HUES64 (cell line): ENCODE measurements at regions not wholly inside any gene's neighbourhood (a gene's known extent, or its start where the extent isn't known, plus 50 kb on each side); places are given as distances from the start of the nearest gene placed in this dataset.

Experiments used
- H3K27ac ChIP-seq: 2 replicates; pipeline ENCODE4 v1.7.0; 2013; ENCODE audit warnings: low read depth, low read length, inconsistent platforms
- H3K27me3 ChIP-seq: 2 replicates; pipeline ENCODE4 v1.6.1; 2013; ENCODE audit warnings: mild to moderate bottlenecking, low read length; ENCODE audit not compliant: insufficient read depth
- H3K36me3 ChIP-seq: 2 replicates; pipeline ENCODE4 v1.6.1; 2013; ENCODE audit warnings: mild to moderate bottlenecking, low read length; ENCODE audit not compliant: insufficient read depth
- H3K4me1 ChIP-seq: 2 replicates; pipeline ENCODE4 v1.6.1; 2013; ENCODE audit warnings: mild to moderate bottlenecking, low read length, moderate library complexity; ENCODE audit not compliant: insufficient read depth
- H3K4me3 ChIP-seq: 2 replicates; pipeline ENCODE4 v1.5.1; 2013; ENCODE audit warnings: mild to moderate bottlenecking, low read length, moderate library complexity
- H3K9ac ChIP-seq: 2 replicates; pipeline ENCODE4 v1.6.1; 2013; ENCODE audit warnings: mild to moderate bottlenecking, low read depth, low read length
- H3K9me3 ChIP-seq: 2 replicates; pipeline ENCODE4 v1.6.1; 2013; ENCODE audit warnings: low read depth, low read length; ENCODE audit not compliant: insufficient read depth
- WGBS: fragments of 150-250, 120-280 bp; methylation state at CpG from one replicate; pipeline ENCODE4 v1.1.7; 2013; ENCODE audit warnings: missing lambda C conversion rate; 5-methylcytosine and 5-hydroxymethylcytosine counted together

- Histone ChIP-seq H3K4me1 (no peaks in the 10 kb centered on the region), H3K9me3 (no peaks in the 10 kb centered on the region), H3K36me3 (no peaks in the 10 kb centered on the region), H3K27me3 (no peaks in the 10 kb centered on the region), H3K9ac (no peak overlapping the region), H3K4me3 (no peak overlapping the region), H3K27ac (no peak overlapping the region)
- 94% methylated on average over 2 of the region's 2 CpGs for WGBS
Measured at GRCh38 chr12:125619723-125620122, 554.5 kb downstream of the AACS start.

GRCh38 chr12:125633686-125634085 lies 568.5 kb downstream of the AACS start:
- H3K4me1 ChIP-seq: no peaks in the 10 kb centered on the region
- no peaks in the 10 kb centered on the region for H3K36me3 ChIP-seq
- H3K9me3 ChIP-seq: no peaks in the 10 kb centered on the region
- no peak overlapping the region for H3K4me3 ChIP-seq
- no peak overlapping the region for H3K9ac ChIP-seq
- H3K27ac ChIP-seq: no peak overlapping the region
- H3K27me3 ChIP-seq: no peaks in the 10 kb centered on the region

GRCh38 chr12:125634813-125635212 lies 569.6 kb downstream of the AACS start:
- no peaks in the 10 kb centered on the region for H3K4me1 ChIP-seq
- H3K27me3 ChIP-seq: no peaks in the 10 kb centered on the region
- no peaks in the 10 kb centered on the region for H3K9me3 ChIP-seq
- no peak overlapping the region for H3K9ac ChIP-seq
- 98% methylated on average over 1 of the region's 1 CpG for WGBS
- H3K27ac ChIP-seq: no peak overlapping the region
- no peaks in the 10 kb centered on the region for H3K36me3 ChIP-seq
- no peak overlapping the region for H3K4me3 ChIP-seq

- no peak overlapping the region for H3K4me3 ChIP-seq
- H3K36me3 ChIP-seq: no peaks in the 10 kb centered on the region
- H3K9ac ChIP-seq: no peak overlapping the region
- no peaks in the 10 kb centered on the region for H3K9me3 ChIP-seq
- no peaks in the 10 kb centered on the region for H3K27me3 ChIP-seq
- 94% methylated on average over 13 of the region's 13 CpGs for WGBS
- no peaks in the 10 kb centered on the region for H3K4me1 ChIP-seq
- no peak overlapping the region for H3K27ac ChIP-seq
Measured at GRCh38 chr12:125639826-125640225, 574.6 kb downstream of the AACS start.

- WGBS: 92% methylated on average over 2 of the region's 2 CpGs
- no peaks in the 10 kb centered on the region for H3K4me1 ChIP-seq
- H3K9me3 ChIP-seq: no peaks in the 10 kb centered on the region
- no peak overlapping the region for H3K9ac ChIP-seq
- H3K4me3 ChIP-seq: no peak overlapping the region
- no peaks in the 10 kb centered on the region for H3K36me3 ChIP-seq
- no peak overlapping the region for H3K27ac ChIP-seq
- H3K27me3 ChIP-seq: no peaks in the 10 kb centered on the region
Measured at GRCh38 chr12:125643055-125643454, 577.8 kb downstream of the AACS start.

- 92% methylated on average over 5 of the region's 5 CpGs for WGBS
- H3K36me3 ChIP-seq: 0 out of 2 replicates have a peak, but pooled peaks cover 1% of the 10 kb centered on the region
Measured at GRCh38 chr12:125645724-125646123, 580.5 kb downstream of the AACS start.

GRCh38 chr12:125650587-125650986 lies 585.4 kb downstream of the AACS start:
- H3K4me3 ChIP-seq: no peak overlapping the region
- H3K27me3 ChIP-seq: no peaks in the 10 kb centered on the region
- no peak overlapping the region for H3K9ac ChIP-seq
- H3K4me1 ChIP-seq: no peaks in the 10 kb centered on the region
- H3K9me3 ChIP-seq: no peaks in the 10 kb centered on the region
- WGBS: 95% methylated on average over 19 of the region's 19 CpGs
- peaks cover 9% of the 10 kb centered on the region; the same call in 1 of the 2 replicates for H3K36me3 ChIP-seq
- H3K27ac ChIP-seq: no peak overlapping the region

More at GRCh38 chr12:125645724-125646123, 580.5 kb downstream of the AACS start:
- H3K9me3 ChIP-seq: no peaks in the 10 kb centered on the region
- H3K27ac ChIP-seq: no peak overlapping the region
- no peaks in the 10 kb centered on the region for H3K27me3 ChIP-seq
- no peak overlapping the region for H3K9ac ChIP-seq
- no peaks in the 10 kb centered on the region for H3K4me1 ChIP-seq
- no peak overlapping the region for H3K4me3 ChIP-seq

- Histone ChIP-seq H3K9ac (no peak overlapping the region), H3K36me3 (peaks cover 9% of the 10 kb centered on the region; the same call in 1 of the 2 replicates), H3K4me3 (no peak overlapping the region), H3K27ac (no peak overlapping the region), H3K27me3 (no peaks in the 10 kb centered on the region), H3K9me3 (no peaks in the 10 kb centered on the region), H3K4me1 (no peaks in the 10 kb centered on the region)
- WGBS: 91% methylated on average over 4 of the region's 4 CpGs
Measured at GRCh38 chr12:125651625-125652024, 586.4 kb downstream of the AACS start.

- Histone ChIP-seq H3K4me3 (no peak overlapping the region), H3K9ac (no peak overlapping the region)
- 95% methylated on average over 6 of the region's 6 CpGs for WGBS
Measured at GRCh38 chr12:125652681-125653080, 587.4 kb downstream of the AACS start.

GRCh38 chr12:125657681-125658080 lies 592.4 kb downstream of the AACS start:
- 91% methylated on average over 3 of the region's 3 CpGs for WGBS
- Histone ChIP-seq H3K4me1 (no peaks in the 10 kb centered on the region), H3K9me3 (no peaks in the 10 kb centered on the region), H3K27me3 (no peaks in the 10 kb centered on the region), H3K27ac (no peak overlapping the region), H3K4me3 (no peak overlapping the region), H3K9ac (no peak overlapping the region), H3K36me3 (peaks cover 3% of the 10 kb centered on the region; the same call in 1 of the 2 replicates)

More at GRCh38 chr12:125652681-125653080, 587.4 kb downstream of the AACS start:
- peaks cover 9% of the 10 kb centered on the region; the same call in 1 of the 2 replicates for H3K36me3 ChIP-seq
- no peaks in the 10 kb centered on the region for H3K27me3 ChIP-seq
- H3K9me3 ChIP-seq: no peaks in the 10 kb centered on the region
- H3K4me1 ChIP-seq: no peaks in the 10 kb centered on the region
- no peak overlapping the region for H3K27ac ChIP-seq

- no peak overlapping the region for H3K27ac ChIP-seq
- H3K4me1 ChIP-seq: no peaks in the 10 kb centered on the region
- no peak overlapping the region for H3K9ac ChIP-seq
- no peaks in the 10 kb centered on the region for H3K27me3 ChIP-seq
- no peaks in the 10 kb centered on the region for H3K36me3 ChIP-seq
- H3K4me3 ChIP-seq: no peak overlapping the region
- no peaks in the 10 kb centered on the region for H3K9me3 ChIP-seq
- 89% methylated on average over 11 of the region's 11 CpGs for WGBS
Measured at GRCh38 chr12:125674554-125675338, 609.5 kb downstream of the AACS start.
